Neural cell (in vitro differentiated cells): ENCODE measurements at regions not wholly inside any gene's neighbourhood (a gene's known extent, or its start where the extent isn't known, plus 50 kb on each side); places are given as distances from the start of the nearest gene placed in this dataset.

ENCODE experiments used
- H2AFZ ChIP-seq: fragments of 200-600, 300-800 bp; sonication (generic), shearing (Covaris generic); 2 replicates; pipeline ENCODE4 v1.6.0; 2014; ENCODE audit warnings: low read depth, mild to moderate bottlenecking, antibody characterized with exemption, low read length, moderate library complexity
- H3F3A ChIP-seq: fragments of 200-600 bp; shearing (Covaris generic); 2 replicates; pipeline ENCODE4 v1.6.1; 2016; ENCODE audit warnings: mild to moderate bottlenecking, moderate library complexity, mixed read lengths, antibody characterized with exemption, low read length; ENCODE audit not compliant: insufficient read depth, poor library complexity, severe bottlenecking
- H3K27ac ChIP-seq: fragments of 200-600, 300-800 bp; sonication (generic), shearing (Covaris generic); 2 replicates; pipeline ENCODE4 v1.5.1; 2014; ENCODE audit warnings: mild to moderate bottlenecking, low read length, moderate library complexity
- H3K27me3 ChIP-seq: fragments of 300-800, 200-600 bp; sonication (generic), shearing (Covaris generic); 2 replicates; pipeline ENCODE4 v1.6.0; 2014; ENCODE audit warnings: mild to moderate bottlenecking, low read depth, low read length, moderate library complexity; ENCODE audit not compliant: insufficient read depth
- H3K36me3 ChIP-seq: fragments of 300-800, 200-600 bp; sonication (generic), shearing (Covaris generic); 2 replicates; pipeline ENCODE4 v1.5.1; 2014; ENCODE audit warnings: mild to moderate bottlenecking, antibody characterized with exemption, low read length, moderate library complexity; ENCODE audit not compliant: insufficient read depth
- H3K4me2 ChIP-seq: fragments of 300-800, 200-600 bp; sonication (generic), shearing (Covaris generic); 2 replicates; pipeline ENCODE4 v1.6.0; 2014; ENCODE audit warnings: mild to moderate bottlenecking, low read length
- H3K4me3 ChIP-seq: fragments of 300-800, 200-600 bp; sonication (generic), shearing (Covaris generic); 2 replicates; pipeline ENCODE4 v1.5.1; 2014; ENCODE audit warnings: mild to moderate bottlenecking, low read length, moderate library complexity
- H3K79me2 ChIP-seq: fragments of 200-600 bp; shearing (Covaris generic); replicated peaks from 2 replicates; pipeline ENCODE4 v1.6.0; 2014; ENCODE audit warnings: mild to moderate bottlenecking, low read length, moderate library complexity; ENCODE audit not compliant: insufficient read depth
- H3K9ac ChIP-seq: fragments of 300-800, 200-600 bp; sonication (generic), shearing (Covaris generic); 2 replicates; pipeline ENCODE4 v1.6.1; 2016; ENCODE audit warnings: mild to moderate bottlenecking, low read length, mixed read lengths
- H3K9me2 ChIP-seq: fragments of 200-600 bp; shearing (Covaris generic); 2 replicates; pipeline ENCODE4 v1.6.1; 2016; ENCODE audit warnings: mild to moderate bottlenecking, low read length, mixed read lengths; ENCODE audit not compliant: insufficient read depth
- H3K9me3 ChIP-seq: fragments of 200-600, 300-800 bp; sonication (generic), shearing (Covaris generic); 2 replicates; pipeline ENCODE4 v1.6.1; 2016; ENCODE audit warnings: mild to moderate bottlenecking, mixed run types, low read length, moderate library complexity, mixed read lengths
- H4K20me1 ChIP-seq: fragments of 200-600 bp; shearing (Covaris generic); 2 replicates; pipeline ENCODE4 v1.6.1; 2016; ENCODE audit warnings: mild to moderate bottlenecking, mixed run types; ENCODE audit not compliant: insufficient read depth
- CTCF ChIP-seq: fragments of 450-650 bp; IDR thresholded peaks from 2 replicates; pipeline ENCODE4 v1.5.1; 2014; ENCODE audit warnings: antibody characterized with exemption, mild to moderate bottlenecking, moderate library complexity; ENCODE audit not compliant: poor library complexity, severe bottlenecking
- EP300 ChIP-seq: fragments of 450-650 bp; conservative IDR thresholded peaks from 2 replicates; pipeline ENCODE4 v1.6.1; 2014; ENCODE audit warnings: antibody characterized with exemption, mild to moderate bottlenecking, moderate library complexity; ENCODE audit not compliant: poor library complexity, severe bottlenecking
- EZH2 ChIP-seq: fragments of 200-600, 300-800 bp; shearing (Covaris generic), sonication (generic); IDR thresholded peaks from 2 replicates; pipeline ENCODE4 v1.6.1; 2014; ENCODE audit warnings: antibody characterized with exemption, low read length, borderline replicate concordance, mild to moderate bottlenecking; ENCODE audit not compliant: insufficient read depth, poor library complexity, severe bottlenecking
- MXI1 ChIP-seq: fragments of 450-650 bp; conservative IDR thresholded peaks from 2 replicates; pipeline ENCODE4 v1.6.1; 2014; ENCODE audit warnings: antibody characterized with exemption, mild to moderate bottlenecking; ENCODE audit not compliant: poor library complexity, severe bottlenecking
- POLR2AphosphoS5 ChIP-seq: IDR thresholded peaks from 2 replicates; pipeline ENCODE4 v1.6.1; 2012
- RAD21 ChIP-seq: fragments of 450-650 bp; conservative IDR thresholded peaks from 2 replicates; pipeline ENCODE4 v1.6.1; 2014; ENCODE audit warnings: antibody characterized with exemption, mild to moderate bottlenecking, moderate library complexity
- REST ChIP-seq: IDR thresholded peaks from 2 replicates; pipeline ENCODE4 v1.6.1; 2012; ENCODE audit warnings: borderline replicate concordance
- SMC3 ChIP-seq: fragments of 450-650 bp; conservative IDR thresholded peaks from 2 replicates; pipeline ENCODE4 v1.6.1; 2014; ENCODE audit warnings: antibody characterized with exemption, mild to moderate bottlenecking, moderate library complexity; ENCODE audit not compliant: poor library complexity
- TAF1 ChIP-seq: IDR thresholded peaks from 2 replicates; pipeline ENCODE4 v1.6.1; 2012; ENCODE audit warnings: low read depth

- H2AFZ ChIP-seq = no peak overlapping the region
- H3K27me3 ChIP-seq = no peaks in the 10 kb centered on the region
- no peak overlapping the region for H3K27ac ChIP-seq
- no peaks in the 10 kb centered on the region for H3K36me3 ChIP-seq
- no peak overlapping the region for H3K9ac ChIP-seq
- H3K79me2 ChIP-seq = no peaks in the 10 kb centered on the region
- TF ChIP-seq POLR2AphosphoS5 = no peak
- TF ChIP-seq RAD21 = no peak
- no peak for TF ChIP-seq TAF1
- no peak for TF ChIP-seq MXI1
- TF ChIP-seq EZH2 = no peak
- no peaks in the 10 kb centered on the region for H4K20me1 ChIP-seq
- no peaks in the 10 kb centered on the region for H3K9me2 ChIP-seq
- no peak overlapping the region for H3K4me3 ChIP-seq
- H3K9me3 ChIP-seq = no peaks in the 10 kb centered on the region
- H3K4me2 ChIP-seq = no peak overlapping the region
- no peaks in the 10 kb centered on the region for H3F3A ChIP-seq
Observed at GRCh38 chr5:29750453-29750852, 1443.0 kb upstream of the CDH6 start.

- no peaks in the 10 kb centered on the region for H4K20me1 ChIP-seq
- H3K9me2 ChIP-seq = no peaks in the 10 kb centered on the region
- no peak overlapping the region for H3K4me2 ChIP-seq
- H3K4me3 ChIP-seq = no peak overlapping the region
- no peak overlapping the region for H2AFZ ChIP-seq
- no peaks in the 10 kb centered on the region for H3K36me3 ChIP-seq
- no peaks in the 10 kb centered on the region for H3K79me2 ChIP-seq
- no peaks in the 10 kb centered on the region for H3K27me3 ChIP-seq
- H3K9ac ChIP-seq = no peak overlapping the region
- no peaks in the 10 kb centered on the region for H3F3A ChIP-seq
- no peaks in the 10 kb centered on the region for H3K9me3 ChIP-seq
- TF ChIP-seq EZH2 = no peak
- no peak for TF ChIP-seq POLR2AphosphoS5
- no peak for TF ChIP-seq SMC3
- TF ChIP-seq EP300 = no peak
- TF ChIP-seq REST = no peak
- TF ChIP-seq CTCF = no peak
- TF ChIP-seq MXI1 = no peak
- no peak for TF ChIP-seq RAD21
- TF ChIP-seq TAF1 = no peak
- H3K27ac ChIP-seq = no peak overlapping the region
Observed at GRCh38 chr5:29744618-29745017, 1448.9 kb upstream of the CDH6 start.

- Histone ChIP-seq H3K4me2 (no peak overlapping the region), H3K27ac (no peak overlapping the region), H3K79me2 (no peaks in the 10 kb centered on the region), H3K9me3 (no peaks in the 10 kb centered on the region), H3F3A (no peaks in the 10 kb centered on the region), H3K9me2 (no peaks in the 10 kb centered on the region), H2AFZ (no peak overlapping the region), H3K27me3 (no peaks in the 10 kb centered on the region), H3K36me3 (no peaks in the 10 kb centered on the region), H3K9ac (no peak overlapping the region), H3K4me3 (no peak overlapping the region), H4K20me1 (no peaks in the 10 kb centered on the region)
- no peak for TF ChIP-seq MXI1
- TF ChIP-seq SMC3 = no peak
- no peak for TF ChIP-seq CTCF
- TF ChIP-seq TAF1 = no peak
Observed at GRCh38 chr5:29720954-29721353, 1472.5 kb upstream of the CDH6 start.
